ENCODE measurements at regions not wholly inside any gene's neighbourhood (a gene's known extent, or its start where the extent isn't known, plus 50 kb on each side); places are given as distances from the start of the nearest gene placed in this dataset.
"Not testable (repeated sequence)": the region's sequence is repeated elsewhere in the genome, so short reads cannot be mapped to it uniquely, and the experiment has no call there.

DNA sequence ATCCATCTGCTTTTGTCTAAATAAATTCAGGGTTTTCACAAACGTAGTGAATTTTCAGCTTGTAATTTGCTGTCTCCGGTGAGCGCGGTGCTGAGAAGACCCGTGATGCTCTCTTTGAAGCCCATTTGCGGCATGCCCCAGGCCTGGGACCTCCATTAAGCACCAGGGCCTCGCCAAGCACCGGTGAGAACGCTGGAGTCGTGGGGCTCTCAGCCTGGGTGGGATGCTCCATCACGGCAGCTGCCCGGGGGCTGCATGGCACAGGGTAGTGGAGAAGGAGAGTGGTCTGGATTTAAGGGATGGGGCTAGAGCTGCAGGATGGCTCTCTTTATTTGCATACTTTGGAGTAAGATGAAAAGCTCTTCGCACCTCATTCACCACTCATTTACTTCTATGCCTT lies 248.7 kb downstream of the ABCC12 start:
- H3K36me3 ChIP-seq = no peaks in the 10 kb centered on the region
- no peak for TF ChIP-seq POLR2A (IDR thresholded peaks at IDR 0.05)
- no peak for TF ChIP-seq POLR2AphosphoS5 (IDR thresholded peaks at IDR 0.05)
- TF ChIP-seq EP300 (IDR thresholded peaks at IDR 0.05) = no peak
- TF ChIP-seq, protein P1, sequence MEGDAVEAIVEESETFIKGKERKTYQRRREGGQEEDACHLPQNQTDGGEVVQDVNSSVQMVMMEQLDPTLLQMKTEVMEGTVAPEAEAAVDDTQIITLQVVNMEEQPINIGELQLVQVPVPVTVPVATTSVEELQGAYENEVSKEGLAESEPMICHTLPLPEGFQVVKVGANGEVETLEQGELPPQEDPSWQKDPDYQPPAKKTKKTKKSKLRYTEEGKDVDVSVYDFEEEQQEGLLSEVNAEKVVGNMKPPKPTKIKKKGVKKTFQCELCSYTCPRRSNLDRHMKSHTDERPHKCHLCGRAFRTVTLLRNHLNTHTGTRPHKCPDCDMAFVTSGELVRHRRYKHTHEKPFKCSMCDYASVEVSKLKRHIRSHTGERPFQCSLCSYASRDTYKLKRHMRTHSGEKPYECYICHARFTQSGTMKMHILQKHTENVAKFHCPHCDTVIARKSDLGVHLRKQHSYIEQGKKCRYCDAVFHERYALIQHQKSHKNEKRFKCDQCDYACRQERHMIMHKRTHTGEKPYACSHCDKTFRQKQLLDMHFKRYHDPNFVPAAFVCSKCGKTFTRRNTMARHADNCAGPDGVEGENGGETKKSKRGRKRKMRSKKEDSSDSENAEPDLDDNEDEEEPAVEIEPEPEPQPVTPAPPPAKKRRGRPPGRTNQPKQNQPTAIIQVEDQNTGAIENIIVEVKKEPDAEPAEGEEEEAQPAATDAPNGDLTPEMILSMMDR (IDR thresholded peaks at IDR 0.05) = no peak
- no peaks in the 10 kb centered on the region for H3K4me1 ChIP-seq
- H3K27ac ChIP-seq = no peak overlapping the region
- ATAC-seq = no peak
- H3K4me3 ChIP-seq = no peak overlapping the region
- peaks cover 0 to 14% (median 0%) of the 10 kb centered on the region in 3 donors for H3K9me3 ChIP-seq
- H3K27me3 ChIP-seq = no peaks in the 10 kb centered on the region
- WGBS, 2 donors (ENCODE audit: low coverage in 1 of 2) = 55 to 74% methylated on average over 6 to 9 of the region's 13 CpGs

DNA sequence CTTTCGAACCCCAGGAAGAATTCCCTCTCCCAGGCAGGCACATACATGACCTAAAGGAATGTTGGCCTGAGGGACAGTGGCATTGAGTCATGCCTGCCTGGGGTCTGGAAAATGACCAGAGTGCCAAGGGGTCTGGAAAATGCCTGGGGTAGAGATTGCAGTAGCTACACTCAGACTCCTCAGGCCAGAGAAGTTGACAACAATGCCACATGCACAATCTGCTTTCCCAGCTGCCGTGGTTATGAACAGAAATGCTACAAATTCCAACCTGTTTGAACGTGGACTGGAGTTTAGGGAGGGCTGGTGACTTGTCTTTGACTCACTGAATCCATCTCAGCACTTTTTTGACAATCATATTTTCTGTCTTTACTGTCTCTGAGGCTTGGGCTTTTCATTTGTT lies 250.0 kb downstream of the ABCC12 start:
- Histone ChIP-seq H3K4me3 (no peak overlapping the region), H3K9me3 (peaks cover 0 to 14% (median 0%) of the 10 kb centered on the region in 3 donors), H3K4me1 (no peaks in the 10 kb centered on the region), H3K36me3 (no peaks in the 10 kb centered on the region), H3K27me3 (no peaks in the 10 kb centered on the region), H3K27ac (no peak overlapping the region)
- TF ChIP-seq POLR2AphosphoS5 (IDR thresholded peaks at IDR 0.05) (no peak), EP300 (IDR thresholded peaks at IDR 0.05) (no peak), POLR2A (IDR thresholded peaks at IDR 0.05) (no peak)
- TF ChIP-seq, protein P1 (IDR thresholded peaks at IDR 0.05) = no peak
- 40% methylated on average over 3 of the region's 3 CpGs; no CpG with 5 or more reads in 1 of the 2 donors for WGBS, 2 donors (ENCODE audit: low coverage in 1 of 2)
- ATAC-seq = no peak

DNA sequence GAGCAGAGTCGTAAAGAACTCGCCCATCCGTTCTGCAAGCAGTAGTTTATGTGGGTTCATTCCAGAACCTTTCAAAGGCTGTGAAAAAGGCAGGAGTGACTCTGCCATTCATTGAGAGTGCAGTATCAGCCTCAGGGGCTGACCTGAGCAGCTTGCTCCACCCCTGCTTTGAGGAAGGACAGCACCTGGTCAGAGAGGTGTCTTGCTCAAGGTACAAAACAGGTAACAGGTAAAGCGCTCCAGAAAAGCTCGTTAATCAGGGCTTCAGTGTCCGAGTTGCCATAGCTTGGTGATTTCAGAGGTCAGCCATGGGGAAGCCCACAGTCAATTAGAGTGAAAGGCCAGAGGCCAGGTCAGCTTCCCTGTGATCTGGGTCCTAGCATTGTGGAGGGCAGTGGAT lies 251.1 kb downstream of the ABCC12 start:
- H3K9me3 ChIP-seq = peaks cover 0 to 5% (median 0%) of the 10 kb centered on the region in 3 donors
- H3K4me3 ChIP-seq = no peak overlapping the region
- H3K27ac ChIP-seq = no peak overlapping the region
- H3K27me3 ChIP-seq = no peaks in the 10 kb centered on the region
- no peaks in the 10 kb centered on the region for H3K36me3 ChIP-seq
- TF ChIP-seq POLR2A (IDR thresholded peaks at IDR 0.05) (no peak), POLR2AphosphoS5 (IDR thresholded peaks at IDR 0.05) (no peak), EP300 (IDR thresholded peaks at IDR 0.05) (no peak)
- TF ChIP-seq, protein P1 (IDR thresholded peaks at IDR 0.05) = no peak
- ATAC-seq = no peak
- no peaks in the 10 kb centered on the region for H3K4me1 ChIP-seq
- 56 to 82% methylated on average over 4 to 6 of the region's 6 CpGs for WGBS, 2 donors (ENCODE audit: low coverage in 1 of 2)

DNA sequence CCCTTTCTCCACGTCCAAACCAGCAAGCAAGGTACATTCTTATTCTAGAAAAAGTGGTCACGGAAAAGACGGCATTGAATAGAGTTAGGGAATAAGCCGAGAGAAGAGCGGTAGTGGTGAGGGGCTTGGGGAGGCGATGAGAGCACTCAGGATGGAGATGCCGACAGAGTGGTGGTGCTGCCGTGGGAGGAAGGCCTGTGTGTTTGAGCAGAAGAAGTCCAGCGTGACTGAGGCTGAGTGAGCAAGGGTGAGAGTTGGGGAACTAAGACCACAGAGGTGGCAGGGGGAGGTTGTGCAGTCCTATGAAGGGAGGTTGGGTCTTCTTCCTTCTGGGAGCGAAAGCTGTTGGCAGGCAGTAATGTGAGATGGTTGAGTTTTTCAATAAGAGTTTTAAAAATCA lies 252.3 kb downstream of the ABCC12 start:
- 74 to 84% methylated on average over 4 to 9 of the region's 10 CpGs for WGBS, 2 donors (ENCODE audit: low coverage in 1 of 2)
- no peak for TF ChIP-seq POLR2AphosphoS5 (IDR thresholded peaks at IDR 0.05)
- no peak for TF ChIP-seq POLR2A (IDR thresholded peaks at IDR 0.05)
- TF ChIP-seq, protein P1 (IDR thresholded peaks at IDR 0.05) = no peak
- TF ChIP-seq EP300 (IDR thresholded peaks at IDR 0.05) = no peak

DNA sequence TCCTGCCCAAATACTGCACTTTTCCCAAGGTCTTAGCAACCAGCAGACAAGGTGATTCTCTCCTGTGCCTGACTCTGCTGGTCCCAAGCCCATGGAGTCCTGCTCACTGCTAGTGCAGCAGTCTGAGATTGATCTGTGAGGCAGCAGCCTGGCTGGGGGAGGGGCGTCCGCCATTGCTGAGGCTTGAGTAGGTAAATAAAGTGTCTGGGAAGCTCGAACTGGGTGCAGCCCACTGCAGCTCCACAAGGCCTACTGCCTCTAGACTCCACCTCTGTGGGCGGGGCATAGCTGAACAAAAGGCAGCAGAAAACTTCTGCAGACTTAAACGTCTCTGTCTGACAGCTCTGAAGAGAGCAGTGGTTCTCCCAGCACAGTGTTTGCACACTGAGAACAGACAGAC lies 258.7 kb downstream of the ABCC12 start:
- H3K9me3 ChIP-seq, H3K36me3 ChIP-seq, H3K27me3 ChIP-seq, H3K4me1 ChIP-seq, H3K27ac ChIP-seq, H3K4me3 ChIP-seq, ATAC-seq: not testable (repeated sequence)
- 49% methylated on average over 2 of the region's 5 CpGs; no CpG with 5 or more reads in 1 of the 2 donors for WGBS, 2 donors (ENCODE audit: low coverage in 1 of 2)

More for the DNA sequence above, 252.3 kb downstream of the ABCC12 start:
- Histone ChIP-seq H3K9me3 (no peaks in the 10 kb centered on the region), H3K27me3 (no peaks in the 10 kb centered on the region), H3K27ac (no peak overlapping the region), H3K4me1 (no peaks in the 10 kb centered on the region), H3K4me3 (no peak overlapping the region), H3K36me3 (no peaks in the 10 kb centered on the region)
- ATAC-seq = no peak
